ENCODE measurements at regions not wholly inside any gene's neighbourhood (a gene's known extent, or its start where the extent isn't known, plus 50 kb on each side); places are given as distances from the start of the nearest gene placed in this dataset.
A peak's percentile ranks its signal among the peaks of the same experiment; 100 is the strongest.
"Not testable (repeated sequence)": the region's sequence is repeated elsewhere in the genome, so short reads cannot be mapped to it uniquely, and the experiment has no call there.

DNA sequence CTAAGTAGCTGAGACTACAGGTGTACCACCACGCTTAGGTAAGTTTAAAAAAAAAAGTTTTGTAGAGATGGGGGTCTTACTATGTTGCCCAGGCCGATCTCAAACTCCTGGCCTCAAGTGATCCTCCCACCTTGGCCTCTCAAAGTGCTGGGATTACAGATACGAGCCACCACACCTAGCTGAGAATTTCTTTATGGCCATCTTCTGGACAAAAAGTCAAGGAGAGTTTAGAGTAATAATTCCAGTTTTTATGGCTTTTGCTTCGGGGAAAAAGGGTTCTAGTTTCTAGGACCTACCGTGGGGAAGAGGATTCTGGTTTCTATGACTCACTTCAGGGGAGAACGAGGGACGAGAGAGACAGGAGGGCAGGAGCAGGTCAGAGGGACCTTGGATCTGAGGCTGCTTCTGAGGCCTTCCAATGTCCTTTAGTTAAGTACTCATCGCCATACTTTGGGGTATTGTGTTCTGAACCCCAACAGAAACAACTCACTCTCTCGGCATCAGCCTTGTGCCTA, 69.3 kb upstream of the IER3 start:
- Histone ChIP-seq H3K4me3 (no peak overlapping the region), H3K4me1 (ENCODE audit: low read depth) (peaks cover 17% of the 10 kb centered on the region), H3K27ac (peak overlapping the region; percentile 59), H3K9me3 (ENCODE audit: low read depth) (no peaks in the 10 kb centered on the region), H3K36me3 (no peaks in the 10 kb centered on the region), H3K27me3 (no peaks in the 10 kb centered on the region)
- TF ChIP-seq, protein P1, sequence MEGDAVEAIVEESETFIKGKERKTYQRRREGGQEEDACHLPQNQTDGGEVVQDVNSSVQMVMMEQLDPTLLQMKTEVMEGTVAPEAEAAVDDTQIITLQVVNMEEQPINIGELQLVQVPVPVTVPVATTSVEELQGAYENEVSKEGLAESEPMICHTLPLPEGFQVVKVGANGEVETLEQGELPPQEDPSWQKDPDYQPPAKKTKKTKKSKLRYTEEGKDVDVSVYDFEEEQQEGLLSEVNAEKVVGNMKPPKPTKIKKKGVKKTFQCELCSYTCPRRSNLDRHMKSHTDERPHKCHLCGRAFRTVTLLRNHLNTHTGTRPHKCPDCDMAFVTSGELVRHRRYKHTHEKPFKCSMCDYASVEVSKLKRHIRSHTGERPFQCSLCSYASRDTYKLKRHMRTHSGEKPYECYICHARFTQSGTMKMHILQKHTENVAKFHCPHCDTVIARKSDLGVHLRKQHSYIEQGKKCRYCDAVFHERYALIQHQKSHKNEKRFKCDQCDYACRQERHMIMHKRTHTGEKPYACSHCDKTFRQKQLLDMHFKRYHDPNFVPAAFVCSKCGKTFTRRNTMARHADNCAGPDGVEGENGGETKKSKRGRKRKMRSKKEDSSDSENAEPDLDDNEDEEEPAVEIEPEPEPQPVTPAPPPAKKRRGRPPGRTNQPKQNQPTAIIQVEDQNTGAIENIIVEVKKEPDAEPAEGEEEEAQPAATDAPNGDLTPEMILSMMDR (IDR thresholded peaks at IDR 0.05; ENCODE audit: low read depth, low read length), result no peak
- no peak for DNase-seq (ENCODE audit: low read depth in 1 of 2, low spot score in 1 of 2)

DNA sequence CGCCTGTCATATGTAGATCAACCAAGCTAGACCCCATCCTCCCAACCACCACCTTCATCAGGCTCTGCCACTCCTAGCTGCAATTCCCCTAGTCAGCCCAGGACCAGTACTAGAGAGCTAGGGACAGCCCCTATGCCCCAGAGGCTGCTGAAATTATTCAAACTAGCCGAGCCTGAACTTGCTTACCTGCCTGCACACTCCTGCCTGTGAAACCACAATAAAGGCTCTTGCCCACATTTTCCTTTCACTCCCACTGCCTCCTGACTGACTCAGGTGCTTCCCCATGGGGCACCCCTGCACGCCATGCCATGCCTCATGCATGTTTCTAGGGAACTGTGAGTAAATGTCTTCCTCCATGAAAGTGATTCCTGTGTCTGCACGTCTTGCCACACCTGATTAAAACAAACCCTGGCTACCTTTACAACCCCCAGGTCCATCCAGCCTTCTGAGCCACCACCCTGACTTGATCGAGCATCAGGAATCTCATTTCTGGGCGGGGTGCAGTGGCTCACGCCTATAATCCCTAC, 66.5 kb upstream of the IER3 start:
- no peak for DNase-seq (ENCODE audit: low read depth in 1 of 2, low spot score in 1 of 2)
- TF ChIP-seq, protein P1 (IDR thresholded peaks at IDR 0.05; ENCODE audit: low read depth, low read length), result no peak
- peaks cover 14% of the 10 kb centered on the region for H3K4me1 ChIP-seq (ENCODE audit: low read depth)

DNA sequence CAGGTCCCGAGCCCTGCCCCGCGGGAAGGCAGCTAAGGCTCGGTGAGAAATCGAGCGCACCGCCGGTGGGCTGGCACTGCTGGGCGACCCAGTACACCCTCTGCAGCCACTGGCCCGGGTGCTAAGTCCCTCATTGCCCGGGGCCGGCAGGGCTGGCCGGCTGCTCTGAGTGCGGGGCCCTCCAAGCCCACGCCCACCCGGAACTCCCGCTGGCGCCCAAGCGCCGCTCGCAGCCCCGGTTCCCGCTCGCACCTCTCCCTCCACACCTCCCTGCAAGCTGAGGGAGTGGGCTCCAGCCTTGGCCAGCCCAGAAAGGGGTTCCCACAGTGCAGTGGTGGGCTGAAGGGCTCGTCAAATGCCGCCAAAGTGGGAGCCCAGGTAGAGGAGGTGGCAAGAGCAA, 63.2 kb upstream of the IER3 start:
- not testable (repeated sequence) for H3K4me3 ChIP-seq; DNase-seq (ENCODE audit: low read depth in 1 of 2, low spot score in 1 of 2); H3K27ac ChIP-seq; H3K36me3 ChIP-seq; H3K4me1 ChIP-seq (ENCODE audit: low read depth); H3K27me3 ChIP-seq; H3K9me3 ChIP-seq (ENCODE audit: low read depth)

More for the DNA sequence above, 66.5 kb upstream of the IER3 start:
- no peaks in the 10 kb centered on the region for H3K27me3 ChIP-seq
- peak overlapping the region; percentile 30 for H3K27ac ChIP-seq
- no peaks in the 10 kb centered on the region for H3K36me3 ChIP-seq
- H3K4me3 ChIP-seq, result no peak overlapping the region
- no peaks in the 10 kb centered on the region for H3K9me3 ChIP-seq (ENCODE audit: low read depth)

DNA sequence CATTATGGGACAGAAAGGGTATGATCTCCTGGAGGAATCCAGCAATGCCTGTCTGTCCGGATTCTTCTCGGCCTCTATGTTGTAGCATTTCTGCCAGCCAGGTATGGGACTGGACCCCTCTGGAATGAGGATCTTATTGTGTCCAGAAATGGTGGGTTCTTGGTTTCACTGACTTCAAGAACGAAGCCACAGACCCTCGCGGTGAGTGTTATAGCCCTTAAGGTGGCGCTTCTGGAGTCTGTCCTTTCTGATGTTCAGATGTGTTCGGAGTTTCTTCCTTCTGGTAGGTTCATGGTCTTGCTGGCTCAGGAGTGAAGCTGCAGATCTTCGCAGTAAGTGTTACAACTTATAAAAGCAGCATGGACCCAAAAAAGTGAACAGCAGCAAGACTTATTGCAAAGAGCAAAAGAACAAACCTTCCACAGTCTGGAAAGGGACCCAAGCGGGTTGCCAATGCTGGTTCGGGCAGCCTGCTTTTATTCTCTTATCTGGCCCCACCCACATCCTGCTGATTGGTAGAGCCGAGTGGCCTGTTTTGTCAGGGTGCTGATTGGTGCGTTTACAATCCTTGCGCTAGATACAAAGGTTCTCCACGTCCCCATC, 62.3 kb upstream of the IER3 start:
- TF ChIP-seq, protein P1 (IDR thresholded peaks at IDR 0.05; ENCODE audit: low read depth, low read length), result no peak
- Histone ChIP-seq H3K4me3 (no peak overlapping the region), H3K9me3 (ENCODE audit: low read depth) (no peaks in the 10 kb centered on the region), H3K27ac (no peak overlapping the region), H3K36me3 (no peaks in the 10 kb centered on the region), H3K4me1 (ENCODE audit: low read depth) (no peaks in the 10 kb centered on the region), H3K27me3 (no peaks in the 10 kb centered on the region)
- no peak for DNase-seq (ENCODE audit: low read depth in 1 of 2, low spot score in 1 of 2)

DNA sequence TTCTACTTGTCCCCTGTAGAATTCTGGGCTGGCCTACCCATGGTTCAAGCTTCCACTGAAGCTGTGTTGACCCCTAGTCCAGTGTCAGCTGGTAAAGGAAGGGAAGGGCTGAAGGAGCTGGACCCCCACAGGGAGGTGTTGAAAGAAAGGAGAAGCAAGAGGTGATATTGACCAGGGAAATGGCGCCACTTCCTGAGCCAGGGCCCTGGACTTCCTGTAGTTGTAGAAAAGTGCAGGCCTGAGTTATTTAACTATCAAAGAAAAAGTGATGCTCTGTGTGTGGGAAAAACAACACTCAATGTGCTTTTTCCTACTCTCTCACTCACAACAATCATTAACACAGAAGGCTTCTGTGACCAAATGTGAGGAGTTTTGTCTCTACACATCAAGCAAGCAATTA, 60.0 kb upstream of the IER3 start:
- no peak overlapping the region for H3K4me3 ChIP-seq

DNA sequence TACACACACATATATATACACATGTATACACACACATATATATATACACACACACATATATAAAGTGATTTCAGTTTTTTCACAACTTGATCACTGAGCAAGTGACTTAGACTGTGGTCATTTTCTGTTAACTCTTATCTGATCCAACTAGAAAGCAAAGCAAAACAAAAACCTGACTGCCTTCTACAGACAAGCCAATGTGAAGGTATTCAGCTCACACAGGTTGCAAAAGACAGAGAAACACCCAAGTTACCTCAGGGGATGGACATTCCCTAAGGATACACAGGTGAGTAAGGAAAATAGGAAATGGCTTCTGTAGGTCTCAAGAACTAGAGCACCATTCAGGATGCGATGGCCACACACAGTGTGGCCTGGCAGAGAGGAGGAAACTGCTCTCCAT, 58.4 kb upstream of the IER3 start:
- Histone ChIP-seq H3K27ac (no peak overlapping the region), H3K9me3 (ENCODE audit: low read depth) (no peaks in the 10 kb centered on the region), H3K4me1 (ENCODE audit: low read depth) (peaks cover 7% of the 10 kb centered on the region), H3K4me3 (no peak overlapping the region), H3K27me3 (no peaks in the 10 kb centered on the region), H3K36me3 (no peaks in the 10 kb centered on the region)
- DNase-seq (ENCODE audit: low read depth in 1 of 2, low spot score in 1 of 2), result no peak
- TF ChIP-seq, protein P1 (IDR thresholded peaks at IDR 0.05; ENCODE audit: low read depth, low read length), result no peak

More for the DNA sequence above, 60.0 kb upstream of the IER3 start:
- H3K27me3 ChIP-seq, result no peaks in the 10 kb centered on the region
- peaks cover 2% of the 10 kb centered on the region for H3K4me1 ChIP-seq (ENCODE audit: low read depth)
- H3K27ac ChIP-seq, result no peak overlapping the region
- TF ChIP-seq, protein P1 (IDR thresholded peaks at IDR 0.05; ENCODE audit: low read depth, low read length), result no peak
- H3K36me3 ChIP-seq, result no peaks in the 10 kb centered on the region
- no peaks in the 10 kb centered on the region for H3K9me3 ChIP-seq (ENCODE audit: low read depth)
- no peak for DNase-seq (ENCODE audit: low read depth in 1 of 2, low spot score in 1 of 2)

Measured in cardiac muscle cell (in vitro differentiated cells and primary cell).